B cell (primary cell): ENCODE measurements at regions not wholly inside any gene's neighbourhood (a gene's known extent, or its start where the extent isn't known, plus 50 kb on each side); places are given as distances from the start of the nearest gene placed in this dataset.

Experiments used
- CTCF ChIP-seq: fragments of 200-600 bp; IDR thresholded peaks from one replicate; pipeline ENCODE4 v1.8.0; 2022; ENCODE audit warnings: antibody characterized with exemption, mild to moderate bottlenecking
- EZH2 ChIP-seq: IDR thresholded peaks from 2 replicates; pipeline ENCODE4 v1.6.1; 2012; ENCODE audit warnings: borderline replicate concordance, low read depth, mild to moderate bottlenecking, moderate library complexity, low read length; ENCODE audit not compliant: insufficient read depth, poor library complexity, severe bottlenecking

GRCh38 chr21:16318651-16319300, 589.0 kb downstream of the USP25 start:
- TF ChIP-seq CTCF (no peak), EZH2 (no peak)
